ENCODE measurements at regions not wholly inside any gene's neighbourhood (a gene's known extent, or its start where the extent isn't known, plus 50 kb on each side); places are given as distances from the start of the nearest gene placed in this dataset.

DNA sequence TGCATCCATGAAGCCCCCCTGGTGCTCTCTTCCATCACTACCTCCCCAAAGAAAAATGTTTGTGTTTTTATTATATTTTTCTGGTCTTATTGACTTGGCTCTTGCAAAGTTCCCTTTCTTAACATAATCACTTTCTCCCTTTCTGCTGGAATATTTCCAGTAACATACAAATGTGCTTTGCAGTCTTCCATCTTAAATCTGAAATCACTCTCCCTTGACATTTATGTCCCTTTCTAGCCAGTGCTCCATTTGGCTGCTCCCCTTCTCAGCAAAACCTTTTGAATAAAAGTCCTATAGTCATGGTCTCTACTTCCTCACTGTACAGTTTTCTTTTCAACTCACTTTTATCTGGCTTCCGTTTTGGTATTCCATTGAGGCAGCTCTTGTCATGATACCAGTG lies 118.8 kb downstream of the SNAPC1 start:
- TF ChIP-seq POLR2AphosphoS5 (IDR thresholded peaks at IDR 0.05) (no peak), POLR2A (IDR thresholded peaks at IDR 0.05) (no peak)
